Lung (tissue), 11 donors: ENCODE measurements at regions not wholly inside any gene's neighbourhood (a gene's known extent, or its start where the extent isn't known, plus 50 kb on each side); places are given as distances from the start of the nearest gene placed in this dataset.
"Not testable (repeated sequence)": the region's sequence is repeated elsewhere in the genome, so short reads cannot be mapped to it uniquely, and the experiment has no call there.

Experiments used
- ATAC-seq: fragments of 200-7000 bp; cut with Tn5 transposase; one replicate; pipeline ENCODE4 v1.9.1; 2020; ENCODE audit warnings: moderate number of reproducible peaks; ENCODE audit not compliant: insufficient read depth, low FRiP score
- DNase-seq, 3 donors: peaks; one replicate each; pipeline ENCODE4 v3.0.0-alpha.2; 2013 to 2017
- H3K27ac ChIP-seq, 2 donors: one replicate each; pipeline ENCODE4 v1.5.1; 2013; ENCODE audit warnings: mild to moderate bottlenecking in 2 of 2, moderate library complexity in 2 of 2, control low read depth in 1 of 2, inconsistent platforms in 1 of 2, low read depth in 1 of 2, low read length in 1 of 2
- H3K27me3 ChIP-seq, 3 donors: one replicate each; pipeline ENCODE4 v1.5.1; 2013; ENCODE audit warnings: low read length in 2 of 3; ENCODE audit not compliant: control insufficient read depth in 3 of 3, insufficient read depth in 3 of 3
- H3K36me3 ChIP-seq, 4 donors: one replicate each; pipeline ENCODE4 v1.5.1; 2013; ENCODE audit warnings: low read length in 4 of 4, mild to moderate bottlenecking in 1 of 4, moderate library complexity in 1 of 4; ENCODE audit not compliant: control insufficient read depth in 4 of 4, insufficient read depth in 4 of 4
- H3K4me1 ChIP-seq, 5 donors: one replicate each; pipeline ENCODE4 v1.5.1; 2013; ENCODE audit warnings: low read length in 5 of 5, mild to moderate bottlenecking in 2 of 5, moderate library complexity in 1 of 5; ENCODE audit not compliant: control insufficient read depth in 5 of 5, insufficient read depth in 5 of 5
- H3K4me3 ChIP-seq: one replicate; pipeline ENCODE4 v1.5.1; 2013; ENCODE audit warnings: mild to moderate bottlenecking, control low read depth, moderate library complexity
- H3K9ac ChIP-seq, 2 donors: one replicate each; pipeline ENCODE4 v1.5.1; 2013; ENCODE audit warnings: low read length in 2 of 2, control low read depth in 1 of 2; ENCODE audit not compliant: insufficient read depth in 1 of 2
- H3K9me3 ChIP-seq, 4 donors: one replicate each; pipeline ENCODE4 v1.5.1; 2013; ENCODE audit warnings: low read length in 3 of 4, mild to moderate bottlenecking in 1 of 4, moderate library complexity in 1 of 4; ENCODE audit not compliant: control insufficient read depth in 4 of 4, insufficient read depth in 3 of 4
- WGBS, 2 donors: extraction: QIAGEN DNeasy Blood & Tissue Kit; methylation state at CpG; one replicate each; pipeline ENCODE4 v1.1.7; 2013; 5-methylcytosine and 5-hydroxymethylcytosine counted together
- TF ChIP-seq, protein P1 (sequence below): IDR thresholded peaks from 2 replicates; pipeline ENCODE4 v1.5.1; 2012; ENCODE audit warnings: mild to moderate bottlenecking; ENCODE audit errors: control extremely low read depth, extremely low read depth
- donor health status: control.
- donor health status: control.
- donor health status: Bipolar disorder and iron deficiency.
- donor health status: healthy.
- donor health status: DM: yes; HTN: yes; CAD: no.

DNA sequence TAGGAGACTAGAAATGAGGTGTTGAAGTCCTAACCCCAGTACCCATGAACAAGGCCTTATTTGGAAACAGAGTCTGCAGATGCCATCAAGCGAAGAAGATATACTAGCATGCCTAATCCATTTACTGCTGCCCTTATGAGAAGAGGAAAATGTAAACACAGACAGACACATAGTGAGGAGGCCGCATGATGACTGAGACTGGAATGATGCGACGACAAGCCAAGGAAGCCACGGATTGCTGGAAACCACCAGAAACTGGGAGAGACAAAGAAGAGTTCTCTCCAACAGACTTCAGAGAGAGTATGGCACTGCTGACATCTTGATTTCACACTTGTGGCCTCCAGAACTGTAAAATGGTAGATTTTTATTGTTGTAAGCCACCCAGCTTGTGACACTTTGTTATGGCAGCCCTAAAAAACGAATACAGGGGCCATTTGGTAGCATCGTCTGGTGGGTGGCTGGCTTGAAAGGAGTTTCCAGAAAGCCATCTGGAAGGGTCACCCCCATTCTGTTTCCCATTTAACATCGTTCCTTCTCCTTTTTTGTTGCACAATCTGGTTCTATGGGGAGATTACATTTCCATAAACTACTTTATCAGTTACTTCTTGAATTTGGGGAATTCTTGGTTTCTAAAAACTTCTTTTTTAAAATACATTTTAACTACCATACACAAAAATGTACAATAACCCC, 193.1 kb downstream of the HSD17B3 start:
- Histone ChIP-seq H3K36me3 (peaks cover 0 to 5% (median 1%) of the 10 kb centered on the region in 4 donors), H3K9me3 (peaks cover 0 to 6% (median under 1%) of the 10 kb centered on the region in 4 donors), H3K27ac (no peak overlapping the region), H3K4me3 (no peak overlapping the region), H3K9ac (no peak overlapping the region), H3K4me1 (peaks cover 0 to 23% (median 7%) of the 10 kb centered on the region in 5 donors), H3K27me3 (no peaks in the 10 kb centered on the region)
- TF ChIP-seq, protein P1, sequence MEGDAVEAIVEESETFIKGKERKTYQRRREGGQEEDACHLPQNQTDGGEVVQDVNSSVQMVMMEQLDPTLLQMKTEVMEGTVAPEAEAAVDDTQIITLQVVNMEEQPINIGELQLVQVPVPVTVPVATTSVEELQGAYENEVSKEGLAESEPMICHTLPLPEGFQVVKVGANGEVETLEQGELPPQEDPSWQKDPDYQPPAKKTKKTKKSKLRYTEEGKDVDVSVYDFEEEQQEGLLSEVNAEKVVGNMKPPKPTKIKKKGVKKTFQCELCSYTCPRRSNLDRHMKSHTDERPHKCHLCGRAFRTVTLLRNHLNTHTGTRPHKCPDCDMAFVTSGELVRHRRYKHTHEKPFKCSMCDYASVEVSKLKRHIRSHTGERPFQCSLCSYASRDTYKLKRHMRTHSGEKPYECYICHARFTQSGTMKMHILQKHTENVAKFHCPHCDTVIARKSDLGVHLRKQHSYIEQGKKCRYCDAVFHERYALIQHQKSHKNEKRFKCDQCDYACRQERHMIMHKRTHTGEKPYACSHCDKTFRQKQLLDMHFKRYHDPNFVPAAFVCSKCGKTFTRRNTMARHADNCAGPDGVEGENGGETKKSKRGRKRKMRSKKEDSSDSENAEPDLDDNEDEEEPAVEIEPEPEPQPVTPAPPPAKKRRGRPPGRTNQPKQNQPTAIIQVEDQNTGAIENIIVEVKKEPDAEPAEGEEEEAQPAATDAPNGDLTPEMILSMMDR, result no peak
- 81 to 86% methylated on average over 8 of the region's 8 CpGs for WGBS, 2 donors
- ATAC-seq (no peak), DNase-seq (peak in 1 of 3 donors; percentile 3)

DNA sequence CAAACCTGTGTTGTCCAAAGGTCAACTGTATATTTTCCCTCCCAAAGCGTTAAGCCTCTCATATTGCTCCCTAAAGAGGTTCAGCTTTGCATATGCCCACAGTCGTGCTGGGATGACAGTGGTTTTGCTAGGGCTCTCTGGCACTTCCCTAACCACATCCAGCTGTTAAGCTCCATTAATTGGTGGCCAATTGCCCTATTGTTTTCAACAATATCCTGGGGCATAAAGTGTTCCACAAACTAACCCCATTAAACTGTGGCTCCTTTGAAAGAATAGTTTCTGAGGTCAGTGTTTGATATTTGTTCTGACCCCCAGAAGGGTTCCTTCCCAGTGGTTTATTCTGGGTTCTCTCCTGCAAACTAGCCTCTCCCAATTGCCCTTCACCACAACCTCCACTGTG, 194.5 kb downstream of the HSD17B3 start:
- no peak overlapping the region for H3K9ac ChIP-seq
- H3K36me3 ChIP-seq, result peaks cover 0 to 5% (median 1%) of the 10 kb centered on the region in 4 donors
- no peak overlapping the region for H3K27ac ChIP-seq
- H3K9me3 ChIP-seq, result peaks cover 0 to 6% (median under 1%) of the 10 kb centered on the region in 4 donors
- H3K27me3 ChIP-seq, result no peaks in the 10 kb centered on the region
- ATAC-seq (no peak), DNase-seq (no peak)
- 76 to 77% methylated on average over 2 of the region's 2 CpGs for WGBS, 2 donors
- H3K4me1 ChIP-seq, result peaks cover 0 to 23% (median 7%) of the 10 kb centered on the region in 5 donors
- TF ChIP-seq, protein P1, result no peak
- no peak overlapping the region for H3K4me3 ChIP-seq

DNA sequence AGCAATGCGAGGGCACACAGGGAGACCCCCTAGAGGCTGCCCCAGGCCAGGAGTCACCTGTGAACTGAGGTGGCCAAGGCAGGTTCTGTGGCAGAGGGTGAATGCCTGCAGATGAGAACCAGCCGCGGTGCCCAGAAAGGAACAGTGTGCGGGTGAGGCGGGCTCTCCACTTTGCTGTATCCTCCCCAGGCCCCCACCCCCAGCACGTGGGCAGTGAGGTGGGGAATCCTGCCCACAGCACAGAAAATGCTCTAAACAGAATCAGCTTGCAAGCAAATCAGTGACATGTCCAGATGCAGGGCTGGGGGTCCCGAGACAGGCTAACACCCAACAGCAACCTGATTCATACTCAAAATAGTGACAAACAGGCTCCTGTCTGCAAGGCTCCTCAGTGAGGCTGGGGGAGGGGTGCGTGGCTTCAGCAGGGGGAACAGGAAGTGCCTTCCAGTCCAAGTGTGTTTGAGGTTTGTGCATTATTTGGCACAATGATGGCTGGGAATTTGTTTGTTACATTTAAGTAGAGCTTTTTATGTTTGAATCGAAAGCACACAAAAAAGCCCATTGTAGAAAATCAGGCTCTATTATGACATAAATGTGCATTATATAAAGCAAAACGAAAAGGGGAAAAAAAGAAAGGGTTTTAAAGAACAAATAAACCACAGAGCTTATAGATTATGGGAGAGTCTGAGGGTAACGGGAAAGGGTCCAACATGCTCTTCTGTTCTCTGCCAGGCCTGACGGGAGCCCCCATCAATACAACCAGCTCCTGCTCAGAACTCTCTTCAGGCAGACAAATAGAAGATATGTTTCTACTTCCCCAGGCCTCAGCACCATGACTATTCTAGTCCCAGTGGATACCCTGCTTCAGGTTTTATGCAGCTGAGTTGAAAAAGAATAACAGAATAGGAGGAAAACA, 201.3 kb downstream of the HSD17B3 start:
- peak overlapping the region in 1 of 2 donors; percentile 46 for H3K9ac ChIP-seq
- 39 to 46% methylated on average over 12 of the region's 12 CpGs for WGBS, 2 donors
- ATAC-seq, result no peak
- H3K36me3 ChIP-seq, result no peaks in the 10 kb centered on the region
- no peak overlapping the region for H3K27ac ChIP-seq
- peaks cover 0 to 3% (median 0%) of the 10 kb centered on the region in 4 donors for H3K9me3 ChIP-seq
- no peaks in the 10 kb centered on the region for H3K27me3 ChIP-seq
- TF ChIP-seq, protein P1, result no peak
- DNase-seq, result peak; percentile 68 to 92 (median 83)
- peaks cover 0 to 15% (median 8%) of the 10 kb centered on the region in 5 donors for H3K4me1 ChIP-seq
- no peak overlapping the region for H3K4me3 ChIP-seq

DNA sequence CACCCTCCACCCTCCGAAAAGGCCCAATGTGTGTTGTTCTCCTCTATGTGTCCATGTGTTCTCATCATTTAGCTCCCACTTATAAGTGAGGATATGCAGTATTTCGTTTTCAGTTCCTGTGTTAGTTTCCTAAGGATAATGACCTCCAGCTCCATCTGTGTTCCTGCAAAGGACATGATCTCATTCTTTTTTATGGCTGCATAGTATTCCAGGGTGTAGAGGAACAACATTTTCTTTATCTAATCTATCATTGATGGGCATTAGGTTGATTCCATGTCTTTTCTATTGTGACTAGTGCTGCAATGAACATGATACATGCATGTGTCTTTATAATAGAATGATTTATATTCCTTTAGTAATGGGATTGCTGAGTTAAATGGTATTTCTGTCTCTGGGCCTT, 211.3 kb downstream of the HSD17B3 start:
- not testable (repeated sequence) for H3K27ac ChIP-seq, H3K9ac ChIP-seq, H3K4me1 ChIP-seq, H3K4me3 ChIP-seq, DNase-seq, H3K9me3 ChIP-seq, H3K27me3 ChIP-seq, ATAC-seq, H3K36me3 ChIP-seq
- WGBS, 2 donors, result 70 to 81% methylated on average over 2 of the region's 2 CpGs
